ENCODE measurements at regions not wholly inside any gene's neighbourhood (a gene's known extent, or its start where the extent isn't known, plus 50 kb on each side); places are given as distances from the start of the nearest gene placed in this dataset.

DNA sequence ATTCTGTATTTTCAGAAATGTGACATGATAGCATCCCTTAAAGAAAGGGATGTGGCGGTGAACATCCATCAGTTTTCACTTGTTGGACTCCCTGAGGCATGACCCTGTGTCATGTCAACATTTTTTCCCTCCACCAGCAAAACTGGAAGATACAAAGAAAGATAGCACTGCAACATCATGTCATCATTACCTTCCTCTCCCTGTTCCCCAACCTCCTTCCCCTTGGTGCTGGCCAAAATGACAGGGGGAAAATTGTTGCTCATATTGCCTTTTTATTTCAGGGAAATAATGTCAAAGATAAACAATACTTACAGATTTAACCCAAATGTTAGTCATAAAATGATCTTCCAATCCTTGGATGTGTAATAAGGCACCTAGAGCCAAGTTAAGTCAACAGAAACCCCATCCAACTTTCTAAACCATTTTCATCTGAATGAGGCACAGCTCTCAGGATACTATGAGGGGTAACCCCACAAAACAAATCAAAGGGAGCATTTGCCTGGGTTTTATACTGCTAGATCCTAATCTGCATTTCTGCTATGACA is 644.3 kb downstream of the ACTL7B start:
- H3K4me3 ChIP-seq (ENCODE audit: low read depth, low read length): no peak overlapping the region
- DNase-seq (ENCODE audit: low read depth): no peak
- TF ChIP-seq MYC (IDR thresholded peaks at IDR 0.05; ENCODE audit: low read depth, low read length) (no peak), POLR2A (IDR thresholded peaks at IDR 0.05; ENCODE audit: extremely low read depth, insufficient read length) (no peak)
- TF ChIP-seq, protein P1, sequence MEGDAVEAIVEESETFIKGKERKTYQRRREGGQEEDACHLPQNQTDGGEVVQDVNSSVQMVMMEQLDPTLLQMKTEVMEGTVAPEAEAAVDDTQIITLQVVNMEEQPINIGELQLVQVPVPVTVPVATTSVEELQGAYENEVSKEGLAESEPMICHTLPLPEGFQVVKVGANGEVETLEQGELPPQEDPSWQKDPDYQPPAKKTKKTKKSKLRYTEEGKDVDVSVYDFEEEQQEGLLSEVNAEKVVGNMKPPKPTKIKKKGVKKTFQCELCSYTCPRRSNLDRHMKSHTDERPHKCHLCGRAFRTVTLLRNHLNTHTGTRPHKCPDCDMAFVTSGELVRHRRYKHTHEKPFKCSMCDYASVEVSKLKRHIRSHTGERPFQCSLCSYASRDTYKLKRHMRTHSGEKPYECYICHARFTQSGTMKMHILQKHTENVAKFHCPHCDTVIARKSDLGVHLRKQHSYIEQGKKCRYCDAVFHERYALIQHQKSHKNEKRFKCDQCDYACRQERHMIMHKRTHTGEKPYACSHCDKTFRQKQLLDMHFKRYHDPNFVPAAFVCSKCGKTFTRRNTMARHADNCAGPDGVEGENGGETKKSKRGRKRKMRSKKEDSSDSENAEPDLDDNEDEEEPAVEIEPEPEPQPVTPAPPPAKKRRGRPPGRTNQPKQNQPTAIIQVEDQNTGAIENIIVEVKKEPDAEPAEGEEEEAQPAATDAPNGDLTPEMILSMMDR (IDR thresholded peaks at IDR 0.05; ENCODE audit: low read depth, low read length): no peak
- TF ChIP-seq, protein P2, sequence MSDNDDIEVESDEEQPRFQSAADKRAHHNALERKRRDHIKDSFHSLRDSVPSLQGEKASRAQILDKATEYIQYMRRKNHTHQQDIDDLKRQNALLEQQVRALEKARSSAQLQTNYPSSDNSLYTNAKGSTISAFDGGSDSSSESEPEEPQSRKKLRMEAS (IDR thresholded peaks at IDR 0.05; ENCODE audit: low read depth, low read length): no peak

DNA sequence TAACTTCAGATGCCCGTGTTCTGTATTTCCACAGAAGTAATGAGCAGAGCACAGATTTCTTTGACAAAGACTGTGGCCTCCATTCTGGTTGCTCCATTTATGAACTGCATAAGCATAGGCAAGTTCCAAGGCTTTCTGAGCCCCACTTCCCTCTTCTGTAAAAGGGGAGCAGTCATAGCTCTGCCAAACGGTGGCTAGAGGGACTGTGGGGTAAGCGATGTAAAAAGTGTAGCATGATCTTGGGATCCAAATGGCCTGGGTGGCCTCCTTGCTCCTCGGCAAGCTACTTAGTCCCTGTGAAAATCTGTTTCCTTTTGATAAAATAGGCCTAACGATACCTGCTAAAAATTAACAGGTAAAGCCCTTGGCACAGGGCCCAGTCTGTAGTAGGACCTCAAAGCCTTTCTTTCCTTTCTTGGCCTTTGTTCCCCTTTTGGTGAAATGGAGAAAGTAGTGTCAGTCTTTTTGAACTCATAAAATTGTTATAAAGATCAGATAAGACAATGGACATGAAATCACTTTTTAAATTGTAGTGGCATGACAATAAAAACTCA is 646.6 kb downstream of the ACTL7B start:
- TF ChIP-seq, protein P2 (IDR thresholded peaks at IDR 0.05; ENCODE audit: low read depth, low read length): no peak
- TF ChIP-seq, protein P1 (IDR thresholded peaks at IDR 0.05; ENCODE audit: low read depth, low read length): no peak
- TF ChIP-seq POLR2A (IDR thresholded peaks at IDR 0.05; ENCODE audit: extremely low read depth, insufficient read length) (no peak), MYC (IDR thresholded peaks at IDR 0.05; ENCODE audit: low read depth, low read length) (no peak)
- H3K4me3 ChIP-seq (ENCODE audit: low read depth, low read length): no peak overlapping the region
- DNase-seq (ENCODE audit: low read depth): no peak

DNA sequence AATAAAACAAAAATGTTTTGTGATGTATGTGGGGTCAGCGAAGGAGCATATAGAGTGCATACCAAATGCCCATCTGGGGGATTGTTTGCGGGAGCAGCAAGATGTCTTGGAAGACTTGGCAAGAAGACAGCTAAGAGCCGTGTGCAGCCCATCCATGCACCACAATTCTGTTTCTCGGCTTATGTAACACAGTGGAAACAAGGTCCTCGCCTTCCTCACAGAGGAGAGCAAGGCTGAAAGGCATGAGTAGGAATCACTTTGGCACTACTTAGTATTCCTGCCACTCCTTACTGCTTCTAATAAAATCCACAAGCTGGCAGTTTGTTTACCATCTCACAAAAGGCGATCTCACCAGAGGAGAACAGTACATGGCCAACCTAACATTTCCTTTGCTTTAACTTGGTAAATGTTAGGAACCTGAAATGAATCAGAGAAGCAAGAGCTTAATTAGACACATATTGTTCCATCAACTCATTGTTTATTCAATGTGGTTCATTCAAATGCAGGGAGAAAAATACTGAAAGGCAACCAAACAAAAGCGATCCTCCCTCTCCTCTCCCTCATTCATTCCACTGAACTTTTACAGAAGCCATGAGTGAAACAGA is 648.1 kb downstream of the ACTL7B start:
- H3K4me3 ChIP-seq (ENCODE audit: low read depth, low read length): no peak overlapping the region
- no peak for DNase-seq (ENCODE audit: low read depth)
- TF ChIP-seq, protein P2 (IDR thresholded peaks at IDR 0.05; ENCODE audit: low read depth, low read length): no peak
- TF ChIP-seq, protein P1 (IDR thresholded peaks at IDR 0.05; ENCODE audit: low read depth, low read length): no peak
- TF ChIP-seq MYC (IDR thresholded peaks at IDR 0.05; ENCODE audit: low read depth, low read length) (no peak), POLR2A (IDR thresholded peaks at IDR 0.05; ENCODE audit: extremely low read depth, insufficient read length) (no peak)

DNA sequence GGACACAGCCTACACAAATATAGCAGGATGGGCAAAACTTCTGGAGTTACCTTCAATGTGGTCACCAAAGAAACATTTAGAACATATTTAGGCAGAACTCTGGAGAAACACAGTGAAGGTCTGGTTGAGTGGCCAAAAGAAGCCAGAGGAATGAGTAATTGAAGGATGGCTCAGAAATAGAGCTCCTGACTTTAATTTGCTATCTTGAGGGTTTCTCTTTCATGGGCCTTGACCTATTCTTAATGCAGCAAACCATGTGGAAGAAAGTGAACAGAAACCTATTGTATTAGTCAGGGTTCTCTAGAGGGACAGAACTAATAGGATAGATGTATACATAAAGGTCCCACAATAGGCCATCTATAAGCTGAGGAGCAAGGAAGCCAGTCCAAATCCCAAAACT is 650.5 kb downstream of the ACTL7B start:
- H3K4me3 ChIP-seq (ENCODE audit: low read depth, low read length): no peak overlapping the region
- no peak for TF ChIP-seq MYC (IDR thresholded peaks at IDR 0.05; ENCODE audit: low read depth, low read length)
- TF ChIP-seq, protein P1 (IDR thresholded peaks at IDR 0.05; ENCODE audit: low read depth, low read length): no peak
- TF ChIP-seq, protein P2 (IDR thresholded peaks at IDR 0.05; ENCODE audit: low read depth, low read length): no peak
- TF ChIP-seq POLR2A (IDR thresholded peaks at IDR 0.05; ENCODE audit: extremely low read depth, insufficient read length): no peak
- no peak for DNase-seq (ENCODE audit: low read depth)

DNA sequence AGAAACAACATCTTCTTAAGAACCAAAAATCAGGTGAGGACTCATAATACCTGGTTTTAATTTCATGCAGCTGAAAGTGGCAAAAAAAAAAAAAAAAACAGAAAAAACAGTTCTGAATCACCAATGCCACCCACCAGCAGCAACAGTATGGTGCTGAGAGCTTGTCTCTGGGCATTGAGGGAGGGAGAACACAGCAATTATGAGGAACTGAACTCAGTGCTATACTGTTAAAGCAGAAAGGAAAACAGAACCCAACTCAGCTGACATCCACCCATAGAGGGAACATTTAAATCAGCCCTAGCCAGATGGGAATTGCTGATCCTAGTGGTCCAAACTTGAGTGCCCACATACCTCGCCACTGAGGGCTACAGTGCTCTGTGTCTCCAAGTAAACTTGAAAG is 657.9 kb downstream of the ACTL7B start:
- no peak for DNase-seq (ENCODE audit: low read depth)
- TF ChIP-seq MYC (IDR thresholded peaks at IDR 0.05; ENCODE audit: low read depth, low read length) (no peak), POLR2A (IDR thresholded peaks at IDR 0.05; ENCODE audit: extremely low read depth, insufficient read length) (no peak)
- TF ChIP-seq, protein P2 (IDR thresholded peaks at IDR 0.05; ENCODE audit: low read depth, low read length): no peak
- TF ChIP-seq, protein P1 (IDR thresholded peaks at IDR 0.05; ENCODE audit: low read depth, low read length): no peak
- H3K4me3 ChIP-seq (ENCODE audit: low read depth, low read length): no peak overlapping the region
